ENCODE measurements at regions not wholly inside any gene's neighbourhood (a gene's known extent, or its start where the extent isn't known, plus 50 kb on each side); places are given as distances from the start of the nearest gene placed in this dataset.

- TF ChIP-seq CTCF (conservative IDR thresholded peaks at IDR 0.05; ENCODE audit: low read depth, low read length) (no peak), EZH2phosphoT487 (IDR thresholded peaks at IDR 0.05; ENCODE audit: borderline replicate concordance, low read length) (no peak), EZH2 (IDR thresholded peaks at IDR 0.05; ENCODE audit: low read length, unreplicated experiment) (no peak)
Observed at GRCh38 chr1:218513328-218513727, 168.2 kb downstream of the TGFB2 start.
